ENCODE measurements at regions not wholly inside any gene's neighbourhood (a gene's known extent, or its start where the extent isn't known, plus 50 kb on each side); places are given as distances from the start of the nearest gene placed in this dataset.

GRCh38 chr4:37541956-37542355 is 144.2 kb downstream of the RELL1 start:
- ATAC-seq (no peak), DNase-seq (no peak)
- Histone ChIP-seq H3K4me3 (no peak overlapping the region), H3K36me3 (no peaks in the 10 kb centered on the region), H3K27ac (no peak overlapping the region), H3K9me3 (peaks cover 0 to 14% (median 0%) of the 10 kb centered on the region in 11 donors), H3K4me1 (no peaks in the 10 kb centered on the region), H3K27me3 (no peaks in the 10 kb centered on the region)
- intact Hi-C loops (cut with DNase I) = no loop called here
- 91 to 93% methylated on average over 4 of the region's 4 CpGs for WGBS, 2 donors
- TF ChIP-seq CTCF (IDR thresholded peaks at IDR 0.05) = no peak

- no peak overlapping the region for H3K4me3 ChIP-seq
- intact Hi-C loops (cut with DNase I) = no loop called here
- DNase-seq (no peak), ATAC-seq (no peak)
- H3K4me1 ChIP-seq = no peaks in the 10 kb centered on the region
- WGBS, 2 donors = 35 to 42% methylated on average over 2 of the region's 2 CpGs
- no peak overlapping the region for H3K27ac ChIP-seq
- no peak for TF ChIP-seq CTCF (IDR thresholded peaks at IDR 0.05)
- H3K27me3 ChIP-seq = no peaks in the 10 kb centered on the region
- peaks cover 0 to under 1% (median 0%) of the 10 kb centered on the region in 11 donors for H3K9me3 ChIP-seq
- H3K36me3 ChIP-seq = no peaks in the 10 kb centered on the region
These were observed 145.7 kb downstream of the RELL1 start for GRCh38 chr4:37540486-37540885.

- Histone ChIP-seq H3K4me3 (no peak overlapping the region), H3K27ac (no peak overlapping the region), H3K4me1 (no peaks in the 10 kb centered on the region), H3K9me3 (no peaks in the 10 kb centered on the region), H3K36me3 (no peaks in the 10 kb centered on the region), H3K27me3 (no peaks in the 10 kb centered on the region)
- WGBS, 2 donors = 69 to 72% methylated on average over 7 of the region's 7 CpGs
- DNase-seq (no peak), ATAC-seq (no peak)
- intact Hi-C loops (cut with DNase I) = no loop called here
- no peak for TF ChIP-seq CTCF (IDR thresholded peaks at IDR 0.05)
These were observed 147.2 kb downstream of the RELL1 start for GRCh38 chr4:37538931-37539330.

- no peak for DNase-seq
- Histone ChIP-seq H3K27ac (no peak overlapping the region), H3K36me3 (no peaks in the 10 kb centered on the region), H3K27me3 (no peaks in the 10 kb centered on the region), H3K4me3 (no peak overlapping the region), H3K4me1 (no peaks in the 10 kb centered on the region), H3K9me3 (no peaks in the 10 kb centered on the region)
- no peak for ATAC-seq
- intact Hi-C loops (cut with DNase I) = no loop called here
- TF ChIP-seq CTCF (IDR thresholded peaks at IDR 0.05) = no peak
- WGBS, 2 donors = 83 to 92% methylated on average over 2 of the region's 2 CpGs
These were observed 148.7 kb downstream of the RELL1 start for GRCh38 chr4:37537484-37537883.

- ATAC-seq (no peak), DNase-seq (no peak)
- Histone ChIP-seq H3K4me3 (no peak overlapping the region), H3K9me3 (no peaks in the 10 kb centered on the region), H3K27me3 (no peaks in the 10 kb centered on the region), H3K27ac (no peak overlapping the region), H3K36me3 (no peaks in the 10 kb centered on the region), H3K4me1 (no peaks in the 10 kb centered on the region)
- TF ChIP-seq CTCF (IDR thresholded peaks at IDR 0.05) = no peak
- 85 to 90% methylated on average over 2 of the region's 2 CpGs for WGBS, 2 donors
- intact Hi-C loops (cut with DNase I) = no loop called here
These were observed 150.3 kb downstream of the RELL1 start for GRCh38 chr4:37535872-37536271.

Measured in heart right ventricle (tissue), 16 donors.